NOMO-1 treated with DMSO at 0.1 percent for 48 hours (cell line): ENCODE measurements at regions not wholly inside any gene's neighbourhood (a gene's known extent, or its start where the extent isn't known, plus 50 kb on each side); places are given as distances from the start of the nearest gene placed in this dataset.

Experiments used
- DNase-seq: peaks from one replicate; lab custom pipeline; 2025; ENCODE audit not compliant: unreplicated experiment; lab: John Stamatoyannopoulos, UW

DNA sequence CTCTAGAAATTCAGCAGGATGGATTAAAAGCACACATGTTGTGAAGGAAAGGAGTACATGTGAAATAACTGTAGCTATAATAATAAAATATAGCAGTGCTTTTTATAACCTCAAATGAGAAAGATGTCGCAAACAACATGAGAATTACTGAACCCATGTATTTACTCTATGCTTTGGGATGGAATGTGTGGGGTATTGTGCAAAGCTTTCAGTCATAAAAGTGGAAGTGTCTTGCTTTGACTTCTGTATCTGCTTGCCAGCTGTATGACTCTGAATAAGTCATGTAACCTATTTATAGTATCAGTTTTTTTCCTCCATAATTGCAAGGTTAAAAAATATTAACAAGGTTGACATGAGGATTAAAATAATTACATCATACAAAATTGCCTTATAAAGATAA lies 519.3 kb upstream of the CADM2 start:
- peak; percentile 47 for DNase-seq

DNA sequence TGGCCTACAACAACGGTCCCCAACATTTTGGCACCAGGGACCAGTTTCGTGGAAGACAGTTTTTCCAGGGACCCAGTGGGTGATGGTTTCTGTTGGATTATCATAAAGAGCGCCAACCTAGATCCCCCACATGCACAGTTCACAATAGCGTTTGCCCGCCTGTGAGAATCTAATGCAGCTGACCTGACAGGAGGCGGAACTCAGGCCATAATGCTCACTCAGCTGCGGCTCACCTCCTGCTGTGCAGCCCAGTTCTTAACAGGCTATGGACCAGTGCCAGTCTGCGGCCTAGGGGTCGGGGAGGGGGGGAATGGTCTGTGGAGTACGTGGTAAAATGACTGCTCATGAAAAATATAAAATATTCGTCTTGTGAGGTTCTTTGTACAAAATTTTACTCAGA lies 518.5 kb upstream of the CADM2 start:
- DNase-seq, result no peak

GRCh38 chr3:84442533-84442932 lies 516.3 kb upstream of the CADM2 start:
- DNase-seq, result no peak

DNA sequence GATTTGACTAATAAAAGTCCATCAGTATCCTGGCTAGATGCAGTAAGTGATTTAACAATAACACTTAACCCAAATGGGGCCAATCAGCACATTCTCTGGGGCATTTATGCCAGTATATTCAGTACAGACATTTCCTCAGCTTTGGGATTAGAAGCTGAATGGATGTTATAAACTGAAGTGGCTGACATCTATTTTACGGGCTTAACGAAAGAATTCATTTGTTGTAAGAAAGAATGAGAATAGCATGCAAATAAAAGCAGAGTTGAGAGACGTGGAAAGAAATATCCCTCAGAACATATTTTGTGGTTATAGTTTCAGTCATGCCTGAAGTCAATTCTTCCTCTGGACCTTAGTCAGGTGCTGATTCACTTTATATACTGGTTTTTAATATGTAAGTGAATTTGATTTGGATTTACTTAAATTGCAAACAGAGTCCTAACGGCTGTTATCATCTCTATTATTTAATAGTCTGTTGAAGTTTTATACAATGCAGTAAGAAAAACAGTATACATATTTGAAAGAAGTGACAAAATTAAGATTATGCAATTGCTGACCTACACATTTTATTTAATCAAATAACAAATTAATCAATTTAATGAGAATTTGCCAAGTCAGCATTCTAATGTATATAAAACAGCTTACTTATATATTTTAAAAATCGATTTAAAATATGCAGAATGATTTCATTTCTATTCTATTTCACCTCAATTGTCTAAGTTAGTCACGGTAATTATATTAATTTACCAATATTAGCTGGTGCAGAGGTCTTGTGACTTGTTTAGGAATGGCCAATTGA lies 513.9 kb upstream of the CADM2 start:
- no peak for DNase-seq

GRCh38 chr3:84487296-84487695 lies 471.5 kb upstream of the CADM2 start:
- DNase-seq, result no peak

- no peak for DNase-seq
These were observed 454.0 kb upstream of the CADM2 start for GRCh38 chr3:84504761-84505160.

DNA sequence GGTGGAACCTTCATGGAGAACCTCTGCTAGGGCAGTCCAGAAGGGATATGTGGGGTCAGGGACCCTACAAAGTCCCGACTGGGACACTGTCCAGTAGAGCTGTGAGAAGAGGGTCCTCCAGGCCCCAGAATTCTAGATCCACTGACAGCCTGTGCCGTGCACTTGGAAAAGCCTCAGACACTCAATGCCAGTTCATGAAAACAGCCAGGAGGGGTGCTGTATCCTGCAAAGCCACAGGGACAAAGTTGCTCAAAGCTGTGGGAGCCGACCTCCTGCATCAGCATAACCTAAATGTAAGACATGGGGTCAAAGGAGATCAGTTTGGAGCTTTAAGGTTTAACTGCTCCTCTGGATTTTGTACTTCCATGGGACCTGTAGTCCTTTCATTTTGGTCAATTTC lies 448.8 kb upstream of the CADM2 start:
- no peak for DNase-seq

DNA sequence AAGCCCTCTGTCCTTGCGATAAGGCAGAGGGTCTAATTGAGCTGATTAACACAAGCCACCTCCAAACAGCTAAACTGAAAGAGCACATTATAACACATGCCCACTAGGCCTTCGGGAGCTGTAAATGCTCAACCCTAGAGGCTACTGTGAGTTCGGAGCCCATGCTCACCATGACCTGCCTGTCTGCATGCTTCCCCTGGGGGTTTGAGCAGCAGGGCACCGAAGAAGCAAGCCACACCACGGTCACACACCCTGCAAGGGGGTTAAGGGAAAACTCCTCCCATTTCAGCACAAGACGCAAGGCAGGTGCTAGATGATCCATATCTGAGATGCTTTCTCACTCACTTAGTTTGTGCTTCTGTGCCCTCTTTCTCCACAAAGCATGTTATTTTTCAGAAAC lies 435.9 kb upstream of the CADM2 start:
- no peak for DNase-seq

GRCh38 chr3:84536916-84537315 lies 421.9 kb upstream of the CADM2 start:
- DNase-seq, result no peak

GRCh38 chr3:84538597-84538996 lies 420.2 kb upstream of the CADM2 start:
- no peak for DNase-seq

DNA sequence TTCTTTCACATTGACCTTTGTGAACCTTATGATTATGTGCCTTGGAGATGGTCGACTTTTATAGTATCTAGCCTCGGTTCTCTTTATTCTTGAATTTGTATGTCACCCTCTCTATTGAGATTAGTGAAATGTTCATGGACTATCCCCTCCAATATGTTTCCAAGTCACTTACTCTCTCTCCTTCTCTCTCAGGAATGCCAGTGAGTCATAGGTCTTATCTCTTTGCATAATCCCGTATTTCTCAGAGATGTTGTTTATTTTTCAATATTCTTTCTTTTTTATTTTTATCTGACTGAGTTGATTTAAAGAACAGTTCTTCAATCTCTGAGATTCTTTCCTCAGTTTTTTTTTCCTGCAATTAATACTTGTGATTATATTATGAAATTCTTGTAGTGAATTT lies 411.6 kb upstream of the CADM2 start:
- no peak for DNase-seq

DNA sequence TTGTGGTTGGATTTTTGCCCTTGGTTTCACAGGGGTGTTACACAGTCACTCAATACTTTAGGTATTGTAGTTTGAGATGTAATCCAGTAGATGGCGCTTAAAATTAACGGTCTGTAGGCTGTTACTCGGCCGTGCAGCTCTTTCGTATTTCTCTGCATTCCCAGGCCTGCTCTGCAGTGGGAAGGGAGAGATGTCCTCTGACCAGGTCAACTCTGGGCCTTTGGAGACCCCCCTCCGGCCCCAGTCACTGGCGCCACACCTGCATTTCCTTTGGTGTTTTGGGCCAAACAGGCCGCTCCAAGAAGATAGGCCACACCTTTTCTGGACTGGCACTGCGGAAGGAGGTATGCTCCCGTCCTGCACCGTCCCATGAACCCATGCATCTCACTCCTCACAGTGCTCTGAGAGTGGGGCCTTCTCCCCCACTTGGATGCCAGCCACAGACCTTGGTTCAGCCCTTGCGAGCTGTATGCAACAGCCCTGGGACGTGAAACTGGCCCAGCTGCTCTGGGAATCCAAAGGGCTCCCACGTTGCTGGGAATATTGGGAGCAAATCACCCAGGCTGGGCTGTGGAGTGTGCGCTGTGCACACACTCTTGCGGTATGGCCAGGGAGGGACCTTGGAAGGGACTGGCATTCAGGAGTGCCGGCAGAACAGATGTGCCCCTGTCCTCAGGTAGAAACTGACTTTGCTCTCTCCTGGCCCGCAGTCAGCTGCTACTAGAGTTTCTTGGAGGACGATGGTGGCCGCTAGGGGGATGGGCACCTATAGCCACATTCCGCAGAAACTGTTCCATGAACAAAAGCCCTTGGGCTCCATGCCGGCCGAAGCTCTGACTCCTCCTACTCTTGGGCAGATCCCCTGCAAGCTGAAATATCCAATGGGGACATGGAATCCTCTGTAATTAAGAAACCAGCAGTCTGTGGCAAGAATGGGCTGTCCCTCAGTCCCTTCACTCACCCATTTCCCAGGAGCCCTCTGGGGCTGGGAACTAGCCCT lies 410.5 kb upstream of the CADM2 start:
- peak; percentile 43 for DNase-seq

DNA sequence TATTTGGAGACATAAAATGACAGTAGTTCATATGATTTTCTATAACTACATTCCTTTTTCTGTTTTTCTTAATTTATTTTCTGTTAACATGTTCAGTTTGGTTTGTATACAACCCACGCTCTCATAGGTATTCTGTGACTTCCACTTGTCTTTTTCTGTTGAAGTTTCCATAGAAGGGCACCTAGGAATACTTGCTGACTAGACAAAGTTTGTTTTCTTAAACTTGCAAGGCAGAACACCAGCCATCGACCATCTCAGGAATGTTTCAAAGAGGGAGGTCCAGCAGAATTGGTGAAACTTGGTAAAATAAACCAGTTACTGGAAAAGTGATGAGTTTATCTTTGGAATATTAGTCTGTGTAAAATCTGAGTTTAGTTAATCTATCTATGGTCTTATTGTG lies 403.2 kb upstream of the CADM2 start:
- no peak for DNase-seq

- DNase-seq, result no peak
These were observed 392.5 kb upstream of the CADM2 start for GRCh38 chr3:84566256-84566655.

GRCh38 chr3:84567796-84568195 lies 391.0 kb upstream of the CADM2 start:
- DNase-seq, result no peak

- DNase-seq, result no peak
These were observed 384.8 kb upstream of the CADM2 start for GRCh38 chr3:84573962-84574361.

DNA sequence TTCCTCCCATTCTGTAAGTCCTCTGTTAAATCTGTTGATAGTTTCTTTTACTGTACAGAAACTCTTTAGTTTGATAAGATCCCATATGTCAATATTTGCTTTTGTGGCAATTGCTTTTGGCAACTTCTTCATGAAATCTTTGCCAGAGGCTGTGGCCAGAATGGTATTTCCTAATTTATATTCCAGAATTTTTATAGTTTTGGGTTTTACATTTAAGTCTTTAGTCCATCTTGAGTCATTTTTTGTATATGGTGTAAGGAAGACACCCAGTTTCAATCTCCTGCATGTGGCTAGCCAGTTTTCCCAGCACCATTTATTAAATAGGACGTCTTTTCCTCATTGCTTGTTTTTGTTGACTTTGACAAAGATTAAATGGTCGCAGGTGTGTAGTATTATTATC lies 372.4 kb upstream of the CADM2 start:
- no peak for DNase-seq

- no peak for DNase-seq
These were observed 358.0 kb upstream of the CADM2 start for GRCh38 chr3:84600703-84601225.

- peak; percentile 7 for DNase-seq
These were observed 357.5 kb upstream of the CADM2 start for GRCh38 chr3:84601303-84601702.

DNA sequence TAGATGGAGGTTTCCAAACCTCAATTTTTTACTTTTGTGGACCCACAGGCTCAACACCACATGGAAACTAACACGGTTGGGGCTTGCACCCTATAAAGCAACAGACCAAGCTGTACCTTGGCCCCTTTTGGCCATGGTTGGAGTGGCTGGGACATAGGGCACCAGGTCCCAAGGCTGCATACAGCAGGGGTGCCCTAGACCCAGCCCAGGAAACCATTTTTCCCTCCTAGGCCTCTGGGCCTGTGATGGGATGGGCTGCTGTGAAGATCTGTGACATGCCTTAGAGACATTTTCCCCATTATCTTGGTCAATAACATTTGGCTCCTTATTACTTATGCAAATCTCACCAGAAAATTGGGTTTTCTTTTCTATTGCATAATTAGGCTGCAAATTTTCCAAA lies 337.0 kb upstream of the CADM2 start:
- DNase-seq, result no peak

- DNase-seq, result no peak
These were observed 324.1 kb upstream of the CADM2 start for GRCh38 chr3:84634668-84635067.

DNA sequence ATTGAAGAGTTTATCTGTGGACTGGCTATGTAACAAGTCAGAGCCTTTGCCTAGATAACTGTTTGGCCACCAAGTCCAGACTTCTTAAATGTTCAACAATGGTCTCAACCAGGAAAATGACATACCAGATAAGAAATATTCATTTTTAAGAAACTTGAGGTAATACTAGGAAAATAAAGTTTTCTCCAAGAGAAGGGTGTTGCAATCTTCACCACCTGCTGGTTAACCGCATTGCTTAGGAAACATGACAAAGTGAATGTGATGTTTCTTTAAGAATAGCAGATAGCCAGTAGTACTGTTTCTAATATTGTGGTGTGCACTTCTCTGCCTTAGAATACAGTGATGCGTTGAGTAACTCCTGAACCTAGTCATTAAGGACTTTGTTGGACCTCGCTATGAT lies 321.5 kb upstream of the CADM2 start:
- no peak for DNase-seq
